ENCODE measurements at regions not wholly inside any gene's neighbourhood (a gene's known extent, or its start where the extent isn't known, plus 50 kb on each side); places are given as distances from the start of the nearest gene placed in this dataset.
"Not testable (repeated sequence)": the region's sequence is repeated elsewhere in the genome, so short reads cannot be mapped to it uniquely, and the experiment has no call there.

DNA sequence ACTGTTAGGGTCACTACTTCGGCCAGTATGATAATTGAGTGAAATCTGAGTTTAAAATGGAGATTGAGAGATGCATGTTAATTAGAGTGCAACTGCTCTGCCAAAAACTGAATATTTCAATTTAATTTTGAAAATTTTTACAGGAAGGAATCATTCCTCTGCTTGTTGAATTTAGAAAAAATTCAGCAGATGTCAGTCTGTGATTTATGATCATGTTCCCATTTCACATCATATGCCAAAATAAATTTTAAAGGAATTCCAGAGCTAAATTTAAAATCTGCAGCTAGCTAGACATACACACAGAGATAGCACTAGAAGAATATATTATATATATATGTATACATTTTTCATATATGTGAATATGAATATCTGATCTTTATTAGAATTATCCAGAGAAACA is 797.6 kb upstream of the TMEM132C start:
- DNase-seq (ENCODE audit: low spot score), result no peak

GRCh38 chr12:127473766-127474165 is 793.2 kb upstream of the TMEM132C start:
- DNase-seq (ENCODE audit: low spot score), result no peak

DNA sequence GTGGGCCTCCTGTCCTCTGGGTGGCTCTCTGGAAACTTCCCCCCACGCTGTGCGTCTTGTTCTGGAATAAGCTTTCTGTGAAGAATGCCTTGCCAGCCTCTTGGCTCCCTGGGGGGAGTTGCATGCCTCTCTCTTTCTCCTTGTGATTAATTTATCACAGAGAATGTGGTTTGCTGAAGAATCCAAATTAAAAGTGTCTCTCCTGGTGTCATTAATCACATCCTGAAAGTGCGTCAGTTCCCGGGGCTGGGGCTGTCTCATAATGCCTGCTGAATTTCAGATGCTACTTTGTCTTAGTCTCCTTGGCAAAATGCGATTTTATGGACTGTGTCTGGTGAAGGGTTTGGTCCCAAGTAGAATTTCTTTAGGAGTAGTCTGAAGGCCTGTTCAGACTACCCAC is 787.7 kb upstream of the TMEM132C start:
- DNase-seq (ENCODE audit: low spot score), result no peak

GRCh38 chr12:127480775-127481314 is 786.1 kb upstream of the TMEM132C start:
- DNase-seq (ENCODE audit: low spot score), result no peak

- no peak for DNase-seq (ENCODE audit: low spot score)
These were observed 784.0 kb upstream of the TMEM132C start for GRCh38 chr12:127482950-127483349.

GRCh38 chr12:127485528-127485927 is 781.4 kb upstream of the TMEM132C start:
- DNase-seq (ENCODE audit: low spot score), result no peak

DNA sequence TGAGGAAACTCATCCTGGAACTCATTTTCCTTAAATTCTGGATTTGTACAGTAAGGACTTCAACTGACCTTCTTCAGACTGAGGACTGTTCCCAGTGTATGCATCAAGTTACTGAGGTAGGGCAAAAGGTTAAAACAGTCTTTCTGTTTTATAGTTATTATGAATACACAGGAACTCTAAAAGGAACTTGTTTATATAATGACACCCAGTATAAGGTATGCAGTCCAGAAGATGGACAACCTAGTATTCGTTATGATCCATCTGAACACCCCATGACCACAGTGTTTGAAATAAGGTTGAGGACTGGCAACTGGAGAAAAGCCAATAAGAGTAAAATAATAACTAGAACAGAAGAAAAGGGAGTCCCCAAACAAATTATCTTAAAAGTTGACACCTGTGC is 779.9 kb upstream of the TMEM132C start:
- no peak for DNase-seq (ENCODE audit: low spot score)

- no peak for DNase-seq (ENCODE audit: low spot score)
These were observed 777.9 kb upstream of the TMEM132C start for GRCh38 chr12:127489061-127489460.

GRCh38 chr12:127494961-127495915 is 771.7 kb upstream of the TMEM132C start:
- no peak for DNase-seq (ENCODE audit: low spot score)

GRCh38 chr12:127496255-127496654 is 770.7 kb upstream of the TMEM132C start:
- no peak for DNase-seq (ENCODE audit: low spot score)

DNA sequence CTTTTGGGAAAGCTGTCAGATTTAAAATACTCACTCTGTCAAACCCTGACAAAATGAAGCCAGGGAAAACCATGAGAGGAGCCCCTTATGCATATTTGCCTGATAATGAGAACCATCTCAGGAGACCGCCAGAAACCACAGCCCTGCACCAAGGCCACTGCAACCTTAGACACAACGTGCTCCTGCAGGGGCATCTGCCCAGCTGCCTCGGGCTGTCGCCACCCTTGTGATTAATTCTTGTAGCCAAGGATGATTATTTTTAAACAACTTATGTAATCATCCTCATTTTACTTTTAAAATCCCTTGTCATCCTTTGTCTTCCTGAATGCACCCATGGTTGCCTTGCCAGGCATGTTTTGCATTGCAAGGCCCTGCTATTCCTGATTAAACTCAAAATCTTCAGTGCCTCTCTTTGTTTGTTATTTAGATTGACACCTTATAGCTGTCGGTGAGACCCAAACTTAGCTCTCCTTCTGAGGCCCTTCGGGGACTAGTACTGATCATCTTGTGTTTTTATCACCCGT is 766.4 kb upstream of the TMEM132C start:
- no peak for DNase-seq (ENCODE audit: low spot score)

- DNase-seq (ENCODE audit: low spot score), result no peak
These were observed 765.1 kb upstream of the TMEM132C start for GRCh38 chr12:127501916-127502315.

- DNase-seq (ENCODE audit: low spot score), result no peak
These were observed 763.7 kb upstream of the TMEM132C start for GRCh38 chr12:127503246-127503645.

GRCh38 chr12:127503996-127504395 is 763.0 kb upstream of the TMEM132C start:
- not testable (repeated sequence) for DNase-seq (ENCODE audit: low spot score)

- no peak for DNase-seq (ENCODE audit: low spot score)
These were observed 762.1 kb upstream of the TMEM132C start for GRCh38 chr12:127504874-127505273.

DNA sequence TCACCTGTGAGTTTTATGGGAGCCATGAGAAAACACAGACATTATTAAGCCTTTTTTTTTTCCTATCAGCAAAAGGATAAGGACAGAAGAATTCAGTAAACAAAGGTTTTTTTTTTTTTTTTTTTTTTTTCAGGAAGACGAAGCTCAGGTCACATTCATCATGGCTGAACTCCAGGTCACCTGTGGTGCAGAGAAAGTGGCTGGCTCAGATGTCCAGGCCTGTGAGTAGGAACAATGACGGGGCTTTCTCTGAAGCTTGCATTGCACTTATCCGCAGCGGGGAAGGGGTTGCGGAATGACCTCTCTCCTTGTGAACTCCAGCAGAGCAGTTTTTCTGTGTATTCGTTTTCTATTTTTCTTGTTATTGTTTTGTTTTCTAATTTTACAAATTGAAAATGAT is 759.6 kb upstream of the TMEM132C start:
- no peak for DNase-seq (ENCODE audit: low spot score)

GRCh38 chr12:127509066-127509778 is 757.7 kb upstream of the TMEM132C start:
- no peak for DNase-seq (ENCODE audit: low spot score)

DNA sequence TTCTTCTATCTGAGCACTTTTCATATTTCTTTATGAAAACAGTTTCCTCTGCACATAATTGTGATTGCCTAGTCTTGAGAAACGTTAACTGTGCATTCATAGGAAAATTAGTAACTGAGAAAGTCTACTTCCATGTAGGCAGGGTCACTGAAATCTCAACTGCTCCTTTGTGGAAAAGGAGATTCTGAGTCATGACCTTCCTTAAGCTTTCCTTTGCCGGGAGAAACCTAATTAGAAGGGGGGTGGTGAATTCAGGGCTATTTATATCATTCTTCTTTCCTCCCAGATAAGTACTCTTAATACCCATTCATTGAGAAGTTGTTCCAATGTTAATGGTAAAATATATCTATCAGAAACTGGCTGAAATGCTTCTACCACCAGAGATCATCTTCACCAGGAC is 751.0 kb upstream of the TMEM132C start:
- no peak for DNase-seq (ENCODE audit: low spot score)

GRCh38 chr12:127516467-127516866 is 750.5 kb upstream of the TMEM132C start:
- DNase-seq (ENCODE audit: low spot score), result no peak

DNA sequence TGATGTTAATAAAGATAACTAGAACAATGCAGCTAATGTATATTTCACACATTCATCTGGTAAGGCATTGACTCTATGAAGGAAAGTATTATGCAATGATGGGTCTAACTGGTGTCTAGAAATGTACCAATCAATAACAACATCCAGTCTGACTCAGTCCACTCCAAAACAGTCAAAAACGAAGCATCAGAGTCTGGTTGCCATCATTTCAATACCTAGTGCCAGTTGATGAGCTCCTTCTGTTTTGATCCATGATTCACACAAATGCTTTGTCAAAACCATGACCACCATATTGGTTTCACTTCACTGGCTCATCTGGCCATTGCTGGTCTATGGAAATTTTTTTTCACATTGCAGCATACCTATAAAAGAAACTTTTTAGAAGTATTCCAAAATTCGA is 747.2 kb upstream of the TMEM132C start:
- no peak for DNase-seq (ENCODE audit: low spot score)

- no peak for DNase-seq (ENCODE audit: low spot score)
These were observed 740.0 kb upstream of the TMEM132C start for GRCh38 chr12:127526925-127527324.

GRCh38 chr12:127528551-127528950 is 738.4 kb upstream of the TMEM132C start:
- no peak for DNase-seq (ENCODE audit: low spot score)

GRCh38 chr12:127531542-127531941 is 735.4 kb upstream of the TMEM132C start:
- DNase-seq (ENCODE audit: low spot score), result no peak
